ENCODE measurements at regions not wholly inside any gene's neighbourhood (a gene's known extent, or its start where the extent isn't known, plus 50 kb on each side); places are given as distances from the start of the nearest gene placed in this dataset.

DNA sequence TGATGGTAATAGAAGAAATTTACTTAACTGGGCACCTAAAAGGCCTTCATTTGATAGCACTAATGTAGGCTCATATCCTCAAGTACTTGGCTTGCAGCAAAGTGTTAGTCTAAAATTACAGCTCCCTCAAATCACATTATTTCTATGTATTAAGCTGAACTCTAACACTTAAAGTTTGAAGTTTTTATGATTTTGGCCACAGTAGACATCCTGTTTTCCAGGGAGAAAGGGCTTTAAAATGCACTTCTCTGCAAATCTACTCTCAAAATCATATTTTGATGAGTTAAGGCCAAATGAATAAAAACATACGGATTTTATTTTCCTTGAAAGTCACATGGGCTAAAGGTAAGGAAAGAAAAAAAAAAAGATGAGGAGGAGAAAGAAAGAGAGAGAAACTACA is 575.5 kb downstream of the PLPP3 start:
- H3K27ac Mint-ChIP-seq (ENCODE audit: unreplicated experiment) = no peak overlapping the region
- no peaks in the 10 kb centered on the region for H3K27me3 Mint-ChIP-seq (ENCODE audit: unreplicated experiment)
- DNase-seq = no peak
- no peak overlapping the region for H3K4me3 Mint-ChIP-seq (ENCODE audit: low read depth, unreplicated experiment)
- H3K4me1 Mint-ChIP-seq (ENCODE audit: low read depth, unreplicated experiment) = no peaks in the 10 kb centered on the region
- CTCF ChIA-PET = no interaction called here
- H3K9me3 Mint-ChIP-seq (ENCODE audit: low read depth, unreplicated experiment) = peaks cover 7% of the 10 kb centered on the region
- intact Hi-C loops (cut with micrococcal nuclease; ENCODE audit: unreplicated experiment) = no loop called here
- H3K36me3 Mint-ChIP-seq (ENCODE audit: insufficient read depth, unreplicated experiment) = no peaks in the 10 kb centered on the region
- TF ChIP-seq, protein P1, sequence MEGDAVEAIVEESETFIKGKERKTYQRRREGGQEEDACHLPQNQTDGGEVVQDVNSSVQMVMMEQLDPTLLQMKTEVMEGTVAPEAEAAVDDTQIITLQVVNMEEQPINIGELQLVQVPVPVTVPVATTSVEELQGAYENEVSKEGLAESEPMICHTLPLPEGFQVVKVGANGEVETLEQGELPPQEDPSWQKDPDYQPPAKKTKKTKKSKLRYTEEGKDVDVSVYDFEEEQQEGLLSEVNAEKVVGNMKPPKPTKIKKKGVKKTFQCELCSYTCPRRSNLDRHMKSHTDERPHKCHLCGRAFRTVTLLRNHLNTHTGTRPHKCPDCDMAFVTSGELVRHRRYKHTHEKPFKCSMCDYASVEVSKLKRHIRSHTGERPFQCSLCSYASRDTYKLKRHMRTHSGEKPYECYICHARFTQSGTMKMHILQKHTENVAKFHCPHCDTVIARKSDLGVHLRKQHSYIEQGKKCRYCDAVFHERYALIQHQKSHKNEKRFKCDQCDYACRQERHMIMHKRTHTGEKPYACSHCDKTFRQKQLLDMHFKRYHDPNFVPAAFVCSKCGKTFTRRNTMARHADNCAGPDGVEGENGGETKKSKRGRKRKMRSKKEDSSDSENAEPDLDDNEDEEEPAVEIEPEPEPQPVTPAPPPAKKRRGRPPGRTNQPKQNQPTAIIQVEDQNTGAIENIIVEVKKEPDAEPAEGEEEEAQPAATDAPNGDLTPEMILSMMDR (IDR thresholded peaks at IDR 0.05; ENCODE audit: unreplicated experiment) = no peak
- no TSS peak for BruUV-seq (replicated peaks)

DNA sequence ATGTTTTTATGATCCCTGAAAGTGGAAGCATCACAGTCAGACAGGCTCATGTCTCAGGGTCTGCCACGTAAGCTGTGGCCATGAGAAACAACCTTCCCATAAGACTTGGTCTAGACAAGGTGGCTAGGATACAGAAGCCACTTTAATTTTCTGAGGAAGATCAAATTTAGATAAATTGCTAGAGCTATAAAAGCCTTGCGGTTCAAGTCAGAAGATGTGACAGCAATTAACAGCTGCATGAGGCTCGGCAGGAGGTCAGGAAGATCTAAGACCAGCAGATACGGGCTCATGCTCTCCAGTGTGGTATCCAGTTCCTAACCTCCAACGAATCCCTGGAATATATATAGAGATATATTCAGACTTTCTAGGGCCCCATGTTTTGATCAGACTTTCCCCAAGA is 577.1 kb downstream of the PLPP3 start:
- intact Hi-C loops (cut with micrococcal nuclease; ENCODE audit: unreplicated experiment) = no loop called here
- TF ChIP-seq, protein P1 (IDR thresholded peaks at IDR 0.05; ENCODE audit: unreplicated experiment) = no peak
- Mint-ChIP-seq H3K36me3 (ENCODE audit: insufficient read depth, unreplicated experiment) (no peaks in the 10 kb centered on the region), H3K4me3 (ENCODE audit: low read depth, unreplicated experiment) (no peak overlapping the region), H3K9me3 (ENCODE audit: low read depth, unreplicated experiment) (peaks cover 6% of the 10 kb centered on the region), H3K27me3 (ENCODE audit: unreplicated experiment) (no peaks in the 10 kb centered on the region), H3K4me1 (ENCODE audit: low read depth, unreplicated experiment) (no peaks in the 10 kb centered on the region), H3K27ac (ENCODE audit: unreplicated experiment) (no peak overlapping the region)
- CTCF ChIA-PET = no interaction called here
- BruUV-seq (replicated peaks) = no TSS peak
- no peak for DNase-seq

DNA sequence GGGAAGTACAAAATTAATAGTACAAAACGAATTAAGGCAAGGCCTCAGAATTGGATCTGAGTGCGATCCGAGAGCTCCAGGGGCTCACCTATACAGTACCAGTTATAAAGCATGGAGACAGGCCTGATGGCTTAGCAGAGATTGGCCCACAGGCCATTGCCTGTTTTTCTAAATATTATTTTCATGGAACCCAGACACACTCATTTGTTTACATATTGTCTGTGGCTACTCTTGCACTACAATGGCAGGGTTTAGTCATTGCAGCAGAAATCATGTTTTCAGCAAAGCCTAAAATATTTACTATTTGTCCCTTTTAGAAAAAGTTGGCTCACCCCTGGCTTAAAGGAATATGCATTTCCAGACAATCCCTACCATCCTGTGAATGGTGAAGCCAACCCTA is 578.9 kb downstream of the PLPP3 start:
- DNase-seq = no peak
- BruUV-seq (replicated peaks) = no TSS peak
- intact Hi-C loops (cut with micrococcal nuclease; ENCODE audit: unreplicated experiment) = no loop called here
- Mint-ChIP-seq H3K36me3 (ENCODE audit: insufficient read depth, unreplicated experiment) (no peaks in the 10 kb centered on the region), H3K9me3 (ENCODE audit: low read depth, unreplicated experiment) (peaks cover 2% of the 10 kb centered on the region), H3K27ac (ENCODE audit: unreplicated experiment) (no peak overlapping the region), H3K4me3 (ENCODE audit: low read depth, unreplicated experiment) (no peak overlapping the region), H3K4me1 (ENCODE audit: low read depth, unreplicated experiment) (no peaks in the 10 kb centered on the region), H3K27me3 (ENCODE audit: unreplicated experiment) (no peaks in the 10 kb centered on the region)
- CTCF ChIA-PET = no interaction called here
- TF ChIP-seq, protein P1 (IDR thresholded peaks at IDR 0.05; ENCODE audit: unreplicated experiment) = no peak

DNA sequence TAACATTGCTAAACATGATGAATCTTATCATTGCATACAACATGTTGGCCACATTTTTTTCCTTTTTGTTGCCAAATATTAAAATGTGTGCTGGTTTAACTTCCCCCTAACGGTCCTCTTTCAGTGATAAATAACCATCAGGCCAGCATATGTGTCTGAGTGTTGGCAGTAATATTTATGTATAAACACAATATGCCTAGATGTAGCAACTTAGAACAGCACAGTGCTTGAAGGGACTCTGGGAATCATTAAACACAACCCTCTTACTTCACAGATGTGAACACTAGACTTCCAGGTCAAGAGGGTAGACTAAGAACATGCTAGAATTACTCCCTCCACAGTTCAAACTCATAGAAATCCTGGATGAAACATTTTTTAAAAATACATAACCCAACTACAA is 581.8 kb downstream of the PLPP3 start:
- Mint-ChIP-seq H3K4me1 (ENCODE audit: low read depth, unreplicated experiment) (no peaks in the 10 kb centered on the region), H3K9me3 (ENCODE audit: low read depth, unreplicated experiment) (peaks cover 2% of the 10 kb centered on the region), H3K27me3 (ENCODE audit: unreplicated experiment) (no peaks in the 10 kb centered on the region), H3K27ac (ENCODE audit: unreplicated experiment) (no peak overlapping the region), H3K36me3 (ENCODE audit: insufficient read depth, unreplicated experiment) (no peaks in the 10 kb centered on the region), H3K4me3 (ENCODE audit: low read depth, unreplicated experiment) (no peak overlapping the region)
- TF ChIP-seq, protein P1 (IDR thresholded peaks at IDR 0.05; ENCODE audit: unreplicated experiment) = no peak
- intact Hi-C loops (cut with micrococcal nuclease; ENCODE audit: unreplicated experiment) = no loop called here
- DNase-seq = no peak
- no TSS peak for BruUV-seq (replicated peaks)
- CTCF ChIA-PET = no interaction called here

All from Calu3 (cell line).